ENCODE measurements at regions not wholly inside any gene's neighbourhood (a gene's known extent, or its start where the extent isn't known, plus 50 kb on each side); places are given as distances from the start of the nearest gene placed in this dataset.
A peak's percentile ranks its signal among the peaks of the same experiment; 100 is the strongest.
"Not testable (repeated sequence)": the region's sequence is repeated elsewhere in the genome, so short reads cannot be mapped to it uniquely, and the experiment has no call there.

DNA sequence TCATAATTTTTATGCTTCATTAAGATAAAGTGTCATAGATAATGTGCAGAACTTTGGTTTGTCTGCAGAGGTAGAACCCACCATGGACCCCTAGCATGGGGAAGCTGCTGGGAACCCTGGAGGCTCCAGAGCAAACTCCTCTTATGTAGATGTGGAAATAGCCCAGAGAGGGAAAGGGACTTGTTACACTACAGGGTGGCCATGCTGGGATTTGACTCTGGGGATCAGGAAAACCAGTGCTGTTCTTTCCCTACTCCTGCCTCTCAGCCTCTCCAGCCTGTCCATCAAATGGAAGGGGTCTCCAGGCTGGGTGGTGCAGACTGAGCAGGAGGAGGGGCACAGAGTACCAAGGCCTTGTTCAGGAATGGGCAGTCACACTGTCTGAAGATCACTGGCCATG, 54.2 kb downstream of the MSX1 start:
- no peak for DNase-seq

DNA sequence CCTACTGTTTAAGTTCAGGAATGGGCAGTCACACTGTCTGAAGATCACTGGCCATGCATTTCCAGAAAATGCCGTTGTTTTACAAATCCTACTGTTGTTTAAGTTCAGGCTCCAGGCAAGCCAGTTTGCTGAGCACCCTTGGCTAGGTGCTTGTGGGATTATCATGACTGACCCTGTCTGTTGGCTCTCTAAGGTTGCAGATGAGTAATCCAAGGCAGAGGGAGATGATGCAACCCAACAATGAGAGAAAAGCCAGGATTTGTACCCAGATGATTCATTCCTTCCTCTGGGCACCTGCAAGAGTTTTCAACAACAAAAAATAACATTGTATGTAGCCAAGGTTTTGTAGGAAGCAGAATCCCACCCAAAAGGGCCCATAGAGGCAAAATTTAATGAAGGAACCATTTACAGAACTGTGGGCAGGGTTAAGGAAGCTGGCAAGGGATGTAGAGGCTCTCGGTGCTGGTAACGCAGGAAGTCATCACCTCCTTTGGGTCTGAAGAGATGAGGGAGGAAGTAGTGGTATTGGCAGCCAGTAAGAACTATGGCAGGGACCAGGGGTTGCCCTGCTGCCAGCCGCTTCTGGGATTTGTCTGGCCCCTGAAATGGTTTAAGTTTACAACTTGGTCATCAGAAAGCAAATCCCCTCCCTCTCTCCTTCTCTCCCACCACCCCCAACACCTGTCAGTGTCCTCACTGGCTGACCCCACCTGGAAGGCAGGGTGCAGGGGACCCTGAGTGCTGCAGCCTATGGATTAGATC, 54.8 kb downstream of the MSX1 start:
- DNase-seq: no peak

DNA sequence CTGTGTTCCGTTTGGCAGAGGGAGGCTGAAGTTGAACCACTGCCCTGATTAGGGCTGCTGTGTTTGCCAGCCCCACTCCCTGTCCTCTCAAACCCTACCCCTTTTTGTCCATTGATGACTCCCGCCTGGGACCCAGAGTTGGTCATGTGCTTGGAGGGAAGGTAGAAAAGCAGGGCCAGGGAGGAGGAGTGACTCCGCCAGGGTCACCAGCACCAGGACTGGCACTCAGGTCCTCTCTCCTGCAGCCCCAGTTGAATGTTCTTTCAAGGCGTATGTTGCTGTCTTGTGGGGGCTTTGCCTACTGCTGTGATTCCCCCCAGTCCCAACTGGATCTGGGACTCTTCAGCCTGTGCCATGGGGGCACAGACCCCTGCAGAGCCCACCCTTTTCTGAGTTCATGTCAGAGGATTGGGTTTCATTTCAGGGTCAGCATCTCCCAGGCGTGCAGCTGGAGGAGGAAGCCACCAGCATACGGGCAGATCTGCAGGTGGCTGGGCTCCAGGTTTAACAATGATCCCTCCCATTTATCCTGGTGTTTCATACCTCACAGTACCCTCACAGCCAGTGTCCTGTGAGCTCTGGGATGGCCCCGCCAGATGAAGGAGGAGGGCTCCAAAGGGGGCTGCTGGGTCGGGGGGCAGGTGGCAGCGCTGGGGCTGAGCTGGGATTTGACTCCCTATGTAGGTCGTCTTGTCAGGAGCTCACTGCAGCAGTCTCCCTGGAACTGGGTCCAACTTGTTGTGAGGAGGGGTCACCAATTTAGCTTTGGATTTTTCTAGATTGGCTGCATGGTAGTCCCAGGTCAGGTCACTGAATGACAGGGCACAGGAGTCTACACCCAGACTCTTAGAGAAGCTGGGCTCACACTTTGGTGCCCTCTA, 55.7 kb downstream of the MSX1 start:
- no peak for DNase-seq

DNA sequence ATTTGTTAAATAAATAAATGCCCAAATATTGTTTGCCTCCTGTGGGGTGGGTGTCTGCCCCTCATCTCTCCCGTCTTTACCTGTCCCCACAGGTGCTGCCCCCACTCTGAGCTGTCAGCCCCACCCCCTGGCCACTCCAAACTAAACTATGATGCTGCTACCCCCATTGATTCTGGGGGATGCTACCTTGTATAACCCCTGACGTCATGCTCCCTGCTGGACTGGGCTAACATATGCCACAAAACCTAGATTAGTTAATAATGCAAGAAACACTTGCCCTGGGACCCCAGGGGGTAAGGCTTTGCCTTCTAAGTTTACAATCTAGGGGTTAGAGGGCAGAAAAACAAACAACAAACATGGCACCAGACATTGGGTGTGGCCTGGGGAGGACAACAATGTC, 58.6 kb downstream of the MSX1 start:
- no peak for DNase-seq

DNA sequence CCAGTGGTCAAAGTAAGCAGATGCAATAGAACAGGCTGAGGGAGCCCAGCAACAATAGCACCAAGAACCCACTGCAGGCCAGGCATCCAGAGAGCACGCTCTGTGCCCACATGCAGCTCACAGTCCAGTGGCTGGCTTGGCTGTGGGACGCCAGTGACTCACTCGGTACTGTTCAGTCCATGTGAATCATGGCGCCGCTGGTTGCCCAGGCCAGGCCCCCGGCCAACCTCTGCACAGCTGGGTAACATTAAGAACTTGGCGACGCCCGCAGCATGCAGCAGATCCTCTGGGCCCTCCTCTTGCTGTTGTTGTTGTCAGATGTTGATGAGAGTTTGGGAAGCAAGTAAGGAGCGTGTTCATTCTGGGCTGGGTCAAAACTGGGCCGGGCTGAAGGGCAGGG, 60.5 kb downstream of the MSX1 start:
- DNase-seq: no peak

DNA sequence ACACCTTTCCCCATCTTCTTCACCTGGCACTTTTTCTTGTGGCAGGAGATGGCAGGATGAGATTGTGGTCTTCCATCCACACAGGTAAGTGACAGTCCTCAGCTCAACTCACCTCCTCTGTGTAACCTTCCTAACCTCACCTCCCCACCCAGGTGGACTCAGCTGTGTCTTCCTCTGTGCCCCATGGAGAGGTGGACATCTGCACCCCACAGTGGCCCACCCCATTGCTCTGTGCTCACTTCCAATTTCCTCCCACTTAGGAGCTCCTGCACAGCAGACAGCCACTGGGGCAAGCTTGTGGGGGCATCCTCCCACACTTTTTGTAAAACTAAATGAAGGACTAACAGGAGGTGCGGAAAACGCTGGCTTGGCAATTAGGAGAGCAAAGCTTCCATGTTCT, 61.6 kb downstream of the MSX1 start:
- no peak for DNase-seq

DNA sequence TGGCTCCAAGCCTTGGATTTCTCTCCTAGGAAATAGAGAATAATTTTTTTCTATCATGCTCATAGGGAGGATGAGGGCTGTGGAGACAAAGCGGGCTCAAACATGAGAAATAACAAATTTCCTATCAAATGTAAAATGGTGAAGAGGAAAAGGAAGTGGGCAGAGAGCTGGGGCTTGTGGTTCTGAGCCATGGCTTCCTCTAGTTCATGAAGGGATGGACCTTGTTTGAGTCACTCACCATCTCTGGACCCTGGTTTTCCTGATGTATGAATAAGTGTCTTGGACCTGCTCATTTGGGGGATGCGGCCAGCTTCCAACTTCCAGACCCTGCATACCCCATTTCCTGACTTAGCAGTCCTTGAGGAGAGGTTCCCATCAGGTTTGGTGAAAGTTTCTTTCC, 63.0 kb downstream of the MSX1 start:
- no peak for DNase-seq

DNA sequence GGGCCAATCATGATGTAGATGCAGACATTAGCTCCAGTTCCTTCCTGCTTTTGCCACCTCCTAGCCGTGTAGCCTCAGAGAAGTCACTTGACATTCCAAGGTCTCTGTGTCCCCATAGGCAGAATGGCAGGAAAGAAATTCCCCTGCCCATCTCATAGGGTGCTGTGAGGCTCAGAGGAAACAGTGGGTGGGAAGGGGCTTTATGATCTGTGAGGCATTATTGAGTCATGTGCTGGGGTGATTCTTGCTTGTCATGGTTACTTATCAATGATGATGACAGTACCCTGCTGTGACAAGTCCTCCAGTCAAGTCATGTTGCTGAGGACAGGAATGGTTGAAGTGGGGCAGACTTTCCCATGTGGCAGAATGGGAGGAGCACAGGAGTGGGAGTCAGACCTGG, 63.7 kb downstream of the MSX1 start:
- no peak for DNase-seq

DNA sequence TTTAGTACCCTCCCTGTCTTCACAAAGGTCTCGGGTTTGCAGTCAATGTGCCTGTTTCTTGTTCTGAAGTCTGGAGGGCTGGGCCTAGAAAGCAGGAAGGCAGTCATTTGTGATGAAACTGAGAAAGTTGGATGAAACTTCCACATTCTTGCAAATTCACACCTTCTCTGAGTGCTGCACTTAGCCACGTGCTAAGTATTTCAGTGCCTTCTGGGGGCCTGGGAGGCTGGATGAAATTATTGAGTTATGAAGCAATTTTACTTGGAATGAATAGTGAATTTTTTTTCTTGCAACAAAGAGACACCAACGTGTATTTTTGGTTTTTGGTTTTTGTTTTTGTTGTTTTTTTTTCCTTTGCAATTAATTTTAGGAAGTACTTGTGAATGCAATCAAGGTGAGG, 71.2 kb downstream of the MSX1 start:
- no peak for DNase-seq

DNA sequence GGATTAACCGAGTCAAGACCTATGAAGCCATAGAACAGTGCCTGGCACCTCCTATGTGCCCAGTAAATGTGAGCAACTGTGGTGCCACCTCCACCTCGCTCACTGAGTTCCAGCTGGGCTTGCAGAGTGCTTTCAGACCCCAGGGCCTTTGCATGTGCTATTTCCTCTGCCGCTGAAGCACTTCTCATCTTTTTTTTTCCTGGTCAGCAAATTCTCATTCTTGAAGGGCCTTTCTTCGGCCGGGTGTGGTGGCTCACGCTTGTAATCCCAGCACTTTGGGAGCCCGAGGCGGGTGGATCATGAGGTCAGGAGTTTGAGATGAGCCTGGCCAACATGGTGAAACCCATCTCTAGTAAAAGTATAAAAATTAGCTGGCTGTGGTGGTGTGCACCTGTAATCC, 76.5 kb downstream of the MSX1 start:
- no peak for DNase-seq

DNA sequence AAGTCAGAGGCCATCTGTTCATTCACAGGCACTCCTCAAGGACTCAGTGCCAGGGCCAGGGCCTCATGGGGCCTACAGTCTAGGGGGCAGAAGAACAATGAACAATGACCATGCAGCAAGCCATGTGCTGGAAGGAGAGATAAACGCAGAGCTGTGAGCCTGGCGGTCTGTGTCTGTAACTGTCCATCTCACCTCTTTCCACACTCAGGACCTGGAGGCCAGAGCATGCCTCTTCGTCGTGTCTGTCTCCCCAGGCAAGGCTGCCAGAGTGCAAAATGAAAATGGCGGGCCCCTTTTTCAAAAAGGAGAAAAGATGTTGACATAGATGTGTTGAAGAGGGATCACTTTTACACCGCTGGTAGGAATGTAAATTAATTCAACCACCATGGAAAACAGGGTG, 78.5 kb downstream of the MSX1 start:
- DNase-seq: no peak

DNA sequence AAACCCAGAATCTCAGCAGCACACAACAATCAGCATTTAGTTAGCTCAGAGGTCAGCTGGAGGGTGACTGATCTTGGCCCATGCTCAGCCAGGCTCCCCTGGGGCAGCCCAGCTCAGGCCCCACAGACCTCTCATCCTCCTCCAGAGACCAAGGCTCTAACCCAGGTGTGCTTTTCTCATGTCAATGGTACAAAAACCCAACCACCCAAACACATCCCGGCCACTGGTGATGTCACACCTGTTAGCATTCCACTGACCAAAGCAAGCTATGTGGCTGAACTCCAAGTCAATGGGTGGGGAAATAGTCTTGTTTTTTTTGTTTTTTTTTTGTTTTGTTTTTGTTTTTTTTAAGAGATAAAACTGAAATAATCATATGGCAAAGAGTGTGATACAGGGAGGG, 77.5 kb downstream of the CYTL1 start:
- no peak for DNase-seq

DNA sequence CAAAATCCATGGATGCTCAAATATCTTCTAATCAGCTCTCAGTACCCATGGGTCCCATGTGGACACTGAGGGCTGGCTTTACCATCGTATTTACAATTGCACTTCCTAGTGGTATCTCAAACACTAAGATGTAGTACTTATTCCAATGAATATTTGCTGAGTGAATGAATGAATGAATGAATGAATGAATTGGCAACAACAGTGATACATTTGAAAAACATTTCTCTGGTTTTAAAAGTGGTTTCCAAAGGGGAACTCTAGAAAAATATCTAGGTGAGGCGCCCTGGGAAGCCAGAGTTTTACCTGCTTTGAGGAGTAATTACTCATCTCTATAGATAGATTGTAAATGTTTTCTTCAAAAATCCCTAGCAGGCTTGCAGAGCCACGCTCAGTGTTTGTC, 76.6 kb downstream of the CYTL1 start:
- no peak for DNase-seq

DNA sequence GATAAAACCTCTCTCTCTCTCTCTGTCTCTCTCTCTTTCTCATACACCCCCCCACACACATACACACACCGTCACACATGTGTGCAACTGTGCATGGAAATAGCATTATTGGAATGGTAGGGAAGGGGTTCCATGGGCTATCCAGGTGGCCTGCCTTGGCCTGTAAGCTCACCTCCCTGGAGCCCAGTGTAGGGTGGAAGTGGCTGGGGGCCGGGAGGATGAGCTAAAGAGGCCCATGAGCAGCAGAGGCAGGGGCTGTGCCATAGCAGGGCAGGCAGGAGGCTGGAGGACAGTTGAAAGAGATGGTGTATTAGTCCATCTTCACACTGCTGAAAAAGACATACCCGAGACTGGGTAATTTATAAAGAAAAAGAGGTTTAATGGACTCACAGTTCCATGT, 74.2 kb downstream of the CYTL1 start:
- no peak for DNase-seq

DNA sequence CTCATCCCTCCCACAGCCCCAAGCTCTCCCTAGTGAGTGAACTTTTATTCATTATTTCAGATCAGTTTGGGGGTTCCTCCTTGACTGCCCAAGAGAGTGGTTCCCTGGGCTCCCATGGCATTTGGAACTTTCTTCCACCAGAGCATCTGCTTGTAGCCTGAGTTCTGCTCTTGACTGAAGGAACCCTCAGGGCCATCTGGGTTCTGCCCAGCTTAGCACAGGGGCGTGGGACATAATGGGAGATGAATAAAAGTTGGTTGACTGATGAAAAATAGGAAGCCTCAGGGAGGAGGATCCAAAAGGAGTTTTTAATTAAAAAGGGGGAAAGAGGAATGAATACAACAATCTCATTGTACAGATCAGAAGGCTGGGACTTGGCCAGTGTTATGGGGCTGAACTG, 73.4 kb downstream of the CYTL1 start:
- DNase-seq: no peak

DNA sequence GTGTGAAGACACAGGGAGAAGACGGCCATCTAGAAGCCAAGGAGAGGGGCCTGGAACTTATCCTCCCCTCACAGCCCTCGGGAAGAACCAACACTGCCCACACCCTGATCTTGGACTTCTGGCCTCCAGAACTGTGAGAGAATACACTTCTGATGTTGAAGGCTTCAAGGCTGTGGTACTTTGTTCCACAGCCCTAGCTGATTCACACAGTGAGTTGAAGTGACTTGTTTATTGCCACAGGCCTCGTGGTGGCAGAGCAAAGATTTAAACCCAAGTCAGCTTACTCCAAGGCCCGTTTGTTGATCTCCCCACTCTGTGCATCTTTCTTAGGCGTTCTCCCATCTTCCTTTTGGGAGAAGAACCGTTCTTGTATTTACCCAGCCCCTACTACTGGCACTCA, 72.8 kb downstream of the CYTL1 start:
- DNase-seq: no peak

DNA sequence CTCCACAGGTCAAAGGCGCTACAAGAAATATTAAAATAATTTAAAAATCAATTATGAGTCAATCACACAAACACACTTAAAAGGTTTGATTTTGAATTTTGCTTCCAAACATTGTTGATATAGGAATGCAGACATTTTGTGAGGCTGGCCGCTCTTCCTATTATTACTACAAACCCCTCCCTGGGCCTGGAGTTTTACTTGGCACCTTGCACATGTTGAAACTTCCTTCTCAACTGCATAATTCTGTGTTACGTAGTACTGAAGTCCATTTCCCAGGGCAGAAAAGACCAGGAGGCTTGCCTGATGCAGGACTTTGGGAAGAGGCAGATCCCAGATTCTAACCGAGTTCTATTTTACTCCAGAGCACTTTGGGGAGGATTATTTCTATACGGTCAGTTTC, 71.5 kb downstream of the CYTL1 start:
- no peak for DNase-seq

DNA sequence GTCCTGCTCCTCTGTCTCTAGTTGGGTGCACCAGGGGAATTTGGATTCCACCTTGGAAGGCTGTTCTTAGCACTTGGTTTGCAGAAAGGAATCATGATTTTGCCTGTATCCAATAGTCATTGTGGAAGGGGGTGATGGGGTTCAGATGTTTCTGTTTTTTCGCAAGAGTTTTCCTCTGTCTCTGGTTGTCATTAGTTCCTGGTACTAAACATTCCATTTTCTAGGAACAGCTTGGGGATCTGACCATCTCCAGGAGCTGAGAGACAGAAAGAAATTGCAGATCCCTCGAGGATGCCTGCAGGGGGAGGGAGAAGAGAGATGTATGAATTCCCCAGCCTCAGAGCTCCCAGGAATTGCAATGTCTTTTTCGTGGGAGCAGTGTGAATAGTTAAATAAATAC, 70.9 kb downstream of the CYTL1 start:
- DNase-seq: no peak

DNA sequence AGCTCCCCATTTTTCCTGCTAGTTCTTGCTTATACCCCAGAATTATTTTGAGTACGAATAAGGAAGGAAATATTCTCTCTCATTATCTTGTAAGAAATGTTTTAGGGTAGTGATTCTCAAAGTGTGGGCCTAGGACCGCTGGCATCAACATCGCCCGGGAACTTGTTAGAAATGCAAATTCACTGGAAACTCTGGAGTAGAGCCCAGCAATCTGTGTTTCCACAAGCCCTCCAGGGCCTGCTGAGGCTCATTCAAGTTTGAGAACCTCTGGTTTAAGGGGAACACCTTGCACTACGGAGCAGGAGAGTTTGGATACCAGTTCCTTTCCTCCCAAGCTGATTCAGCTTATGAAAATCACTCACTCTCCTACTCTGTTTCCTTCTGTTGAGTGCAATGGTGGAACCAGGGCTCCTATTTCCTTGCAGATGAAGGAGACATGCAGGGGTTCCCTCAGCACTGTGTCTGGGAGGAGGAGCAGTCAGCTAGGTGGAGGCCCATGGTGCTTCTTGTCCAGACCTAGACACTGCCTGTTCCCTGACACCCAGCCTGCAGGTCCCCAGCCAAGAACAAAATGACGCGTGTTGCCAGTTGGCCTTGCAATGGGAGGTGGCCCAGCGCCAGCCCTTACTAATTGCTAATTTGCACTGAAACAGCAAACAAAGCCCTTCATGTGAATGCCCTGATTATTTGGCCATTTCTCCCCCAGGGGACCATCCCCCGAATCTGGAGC, 68.5 kb downstream of the CYTL1 start:
- DNase-seq: peak; percentile 18

DNA sequence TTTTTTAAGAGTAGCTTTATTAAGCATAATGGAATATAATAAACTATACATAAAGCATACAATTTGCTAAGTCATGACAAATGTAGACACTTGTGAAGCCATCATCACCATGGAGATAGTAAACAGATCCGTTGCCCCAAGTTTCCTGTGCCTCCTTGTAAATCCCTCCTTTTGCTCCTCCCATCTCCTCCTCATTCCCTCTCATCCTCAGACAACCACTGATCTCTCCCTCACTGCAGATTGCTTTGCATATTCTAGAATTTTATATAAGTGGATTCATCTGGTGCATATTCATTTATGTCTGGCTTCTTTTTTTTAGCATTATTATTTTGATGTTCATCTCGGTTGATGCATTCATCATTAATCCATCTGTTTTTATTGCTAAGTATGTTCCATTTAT, 67.0 kb downstream of the CYTL1 start:
- no peak for DNase-seq

DNA sequence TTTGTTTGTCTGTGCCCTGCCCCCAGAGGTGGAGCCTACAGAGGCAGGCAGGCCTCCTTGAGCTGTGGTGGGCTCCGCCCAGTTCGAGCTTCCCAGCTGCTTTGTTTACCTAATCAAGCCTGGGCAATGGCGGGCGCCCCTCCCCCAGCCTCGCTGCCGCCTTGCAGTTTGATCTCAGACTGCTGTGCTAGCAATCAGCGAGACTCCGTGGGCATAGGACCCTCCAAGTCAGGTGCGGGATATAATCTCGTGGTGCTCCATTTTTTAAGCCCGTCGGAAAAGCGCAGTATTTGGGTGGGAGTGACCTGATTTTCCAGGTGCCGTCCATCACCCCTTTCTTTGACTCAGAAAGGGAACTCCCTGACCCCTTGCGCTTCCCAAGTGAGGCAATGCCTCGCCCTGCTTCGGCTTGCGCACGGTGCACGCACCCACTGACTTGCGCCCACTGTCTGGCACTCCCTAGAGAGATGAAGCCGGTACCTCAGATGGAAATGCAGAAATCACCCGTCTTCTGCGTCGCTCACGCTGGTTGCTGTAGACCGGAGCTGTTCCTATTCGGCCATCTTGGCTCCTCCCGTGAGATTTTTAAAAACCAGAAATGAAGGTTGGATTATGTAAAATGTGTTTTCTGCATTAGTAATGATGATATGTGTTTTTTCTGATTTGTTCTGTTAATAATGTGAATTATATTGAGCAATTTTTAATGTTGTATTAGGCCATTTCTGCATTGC, 59.7 kb downstream of the CYTL1 start:
- not testable (repeated sequence) for DNase-seq

DNA sequence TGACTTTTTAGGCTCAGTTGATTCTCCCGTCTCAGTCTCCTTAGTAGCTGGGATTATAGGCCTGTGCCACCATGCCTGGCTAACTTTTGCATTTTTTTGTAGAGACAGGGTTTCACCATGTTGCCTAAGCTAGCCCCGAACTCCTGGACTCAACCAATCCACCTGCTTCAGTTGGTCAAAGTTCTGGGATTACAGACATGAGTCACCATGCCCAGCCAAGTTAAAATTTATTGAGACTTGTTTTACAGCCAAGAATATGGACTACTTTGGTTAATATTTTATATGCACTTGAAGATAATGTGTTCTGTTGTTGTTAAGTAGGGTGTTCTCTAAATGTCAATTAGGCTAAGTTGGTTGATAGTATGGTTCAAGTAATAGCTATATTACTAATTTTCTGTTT, 58.7 kb downstream of the CYTL1 start:
- DNase-seq: no peak

DNA sequence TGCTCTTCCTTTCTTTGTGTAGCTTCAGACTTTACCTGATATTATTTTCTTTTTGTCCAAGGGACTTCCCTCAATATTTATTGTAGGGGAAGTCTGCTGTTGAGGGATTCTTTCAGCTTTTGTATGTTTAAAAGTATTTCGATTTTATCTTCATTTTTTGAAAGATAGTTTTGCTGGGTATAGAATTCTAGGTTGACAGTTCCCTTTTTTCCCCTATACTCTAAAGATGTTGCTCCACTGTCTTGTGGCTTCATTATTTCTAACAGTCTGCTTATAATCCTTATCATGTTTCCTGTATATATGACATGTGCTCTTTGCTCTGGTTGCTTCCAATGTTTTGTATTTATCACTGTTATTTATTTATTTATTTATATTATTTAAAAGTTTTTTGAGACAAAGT, 57.3 kb downstream of the CYTL1 start:
- DNase-seq: no peak

All from occipital lobe (tissue), 1 donor.